ENCODE measurements at regions not wholly inside any gene's neighbourhood (a gene's known extent, or its start where the extent isn't known, plus 50 kb on each side); places are given as distances from the start of the nearest gene placed in this dataset.

DNA sequence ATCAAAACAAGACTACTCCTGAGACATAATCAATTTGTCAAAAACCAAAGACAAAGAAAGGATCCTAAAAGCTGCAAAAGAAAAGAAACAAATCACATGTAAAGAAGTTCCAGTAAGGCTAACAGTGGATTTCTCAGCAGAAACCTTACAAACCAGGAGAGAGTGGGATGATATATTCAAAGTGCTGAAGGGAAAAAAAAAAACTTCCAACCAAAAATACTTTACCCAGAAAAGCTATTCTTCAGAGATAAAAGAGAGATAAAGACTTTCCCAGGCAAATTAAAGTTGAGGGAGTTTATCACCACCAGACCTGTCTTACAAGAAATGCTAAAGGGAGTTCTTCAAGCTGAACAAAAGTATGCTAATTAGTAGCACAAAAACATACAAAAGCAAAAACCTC lies 91.9 kb upstream of the PPP2R5C start:
- no peak overlapping the region for H3K9ac ChIP-seq (ENCODE audit: insufficient read depth in 1 of 2, low read depth in 2 of 2, low read length in 2 of 2)
- H3K4me2 ChIP-seq (ENCODE audit: insufficient read depth, low read length): no peak overlapping the region
- H3K36me3 ChIP-seq (ENCODE audit: control insufficient read depth, insufficient read depth, low read length): no peaks in the 10 kb centered on the region; the same call in 2 of the 3 replicates
- in situ Hi-C loops (cut with MboI) (no loop called here), intact Hi-C loops (cut with micrococcal nuclease) (no loop called here)
- no peaks in the 10 kb centered on the region for H3K79me2 ChIP-seq (ENCODE audit: control insufficient read depth, insufficient read depth, low read length)
- ATAC-seq (no peak), FAIRE-seq (no peak), DNase-seq (ENCODE audit: extremely low read depth in 1 of 4, low spot score in 3 of 4) (no peak)
- no TSS peak for BruUV-seq (replicated peaks)
- H3K4me3 ChIP-seq: no peak overlapping the region
- H3K9me3 ChIP-seq (replicated peaks; ENCODE audit: control insufficient read depth, insufficient read depth, low read depth, low read length): peaks cover 9% of the 10 kb centered on the region
- no peaks in the 10 kb centered on the region for H4K20me1 ChIP-seq (replicated peaks; ENCODE audit: control insufficient read depth, insufficient read depth, low read length)
- H2AFZ ChIP-seq (ENCODE audit: low read depth, low read length): no peak overlapping the region
- POLR2A ChIA-PET: no interaction called here
- no peaks in the 10 kb centered on the region for H3K27me3 ChIP-seq (ENCODE audit: control insufficient read depth in 2 of 2, insufficient read depth in 2 of 2, low read length in 2 of 2)
- no peaks in the 10 kb centered on the region for H3K9me1 ChIP-seq (ENCODE audit: control insufficient read depth, insufficient read depth, low read length)
- CTCF ChIA-PET (ENCODE audit: low intra/inter-chr PET ratio): no interaction called here
- H3K27ac ChIP-seq (ENCODE audit: extremely low read depth, low read depth, low read length): no peak overlapping the region
- H3K4me1 ChIP-seq (replicated peaks in 1 of 2; ENCODE audit: control insufficient read depth in 2 of 2, insufficient read depth in 2 of 2, low read length in 2 of 2): no peaks in the 10 kb centered on the region
- TF ChIP-seq CBX3 (IDR thresholded peaks at IDR 0.05; ENCODE audit: borderline replicate concordance in 1 of 2, low read length in 2 of 2): peak in 1 of 2 experiments; percentile 63; a peak in 1 of 3 replicates
- no peak for TF ChIP-seq ZNF699 (CRISPR knock-in tag; IDR thresholded peaks at IDR 0.05; ENCODE audit: insufficient replicate concordance)
- TF ChIP-seq TRIM24 (IDR thresholded peaks at IDR 0.05): peak; percentile 47 to 60; a peak in 3 of 4 replicates
- TF ChIP-seq, protein P1, sequence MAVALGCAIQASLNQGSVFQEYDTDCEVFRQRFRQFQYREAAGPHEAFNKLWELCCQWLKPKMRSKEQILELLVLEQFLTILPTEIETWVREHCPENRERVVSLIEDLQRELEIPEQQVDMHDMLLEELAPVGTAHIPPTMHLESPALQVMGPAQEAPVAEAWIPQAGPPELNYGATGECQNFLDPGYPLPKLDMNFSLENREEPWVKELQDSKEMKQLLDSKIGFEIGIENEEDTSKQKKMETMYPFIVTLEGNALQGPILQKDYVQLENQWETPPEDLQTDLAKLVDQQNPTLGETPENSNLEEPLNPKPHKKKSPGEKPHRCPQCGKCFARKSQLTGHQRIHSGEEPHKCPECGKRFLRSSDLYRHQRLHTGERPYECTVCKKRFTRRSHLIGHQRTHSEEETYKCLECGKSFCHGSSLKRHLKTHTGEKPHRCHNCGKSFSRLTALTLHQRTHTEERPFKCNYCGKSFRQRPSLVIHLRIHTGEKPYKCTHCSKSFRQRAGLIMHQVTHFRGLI (CRISPR knock-in tag; IDR thresholded peaks at IDR 0.05): no peak
- no peak for TF ChIP-seq POLR3G (IDR thresholded peaks at IDR 0.05; ENCODE audit: extremely low read depth, insufficient read length, insufficient replicate concordance)
- TF ChIP-seq ZNF431 (CRISPR knock-in tag; IDR thresholded peaks at IDR 0.05): no peak
- TF ChIP-seq KAT8 (IDR thresholded peaks at IDR 0.05; ENCODE audit: low read depth): no peak
- TF ChIP-seq, protein P2, sequence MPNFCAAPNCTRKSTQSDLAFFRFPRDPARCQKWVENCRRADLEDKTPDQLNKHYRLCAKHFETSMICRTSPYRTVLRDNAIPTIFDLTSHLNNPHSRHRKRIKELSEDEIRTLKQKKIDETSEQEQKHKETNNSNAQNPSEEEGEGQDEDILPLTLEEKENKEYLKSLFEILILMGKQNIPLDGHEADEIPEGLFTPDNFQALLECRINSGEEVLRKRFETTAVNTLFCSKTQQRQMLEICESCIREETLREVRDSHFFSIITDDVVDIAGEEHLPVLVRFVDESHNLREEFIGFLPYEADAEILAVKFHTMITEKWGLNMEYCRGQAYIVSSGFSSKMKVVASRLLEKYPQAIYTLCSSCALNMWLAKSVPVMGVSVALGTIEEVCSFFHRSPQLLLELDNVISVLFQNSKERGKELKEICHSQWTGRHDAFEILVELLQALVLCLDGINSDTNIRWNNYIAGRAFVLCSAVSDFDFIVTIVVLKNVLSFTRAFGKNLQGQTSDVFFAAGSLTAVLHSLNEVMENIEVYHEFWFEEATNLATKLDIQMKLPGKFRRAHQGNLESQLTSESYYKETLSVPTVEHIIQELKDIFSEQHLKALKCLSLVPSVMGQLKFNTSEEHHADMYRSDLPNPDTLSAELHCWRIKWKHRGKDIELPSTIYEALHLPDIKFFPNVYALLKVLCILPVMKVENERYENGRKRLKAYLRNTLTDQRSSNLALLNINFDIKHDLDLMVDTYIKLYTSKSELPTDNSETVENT (CRISPR knock-in tag; IDR thresholded peaks at IDR 0.05): no peak
- TF ChIP-seq, protein P3, sequence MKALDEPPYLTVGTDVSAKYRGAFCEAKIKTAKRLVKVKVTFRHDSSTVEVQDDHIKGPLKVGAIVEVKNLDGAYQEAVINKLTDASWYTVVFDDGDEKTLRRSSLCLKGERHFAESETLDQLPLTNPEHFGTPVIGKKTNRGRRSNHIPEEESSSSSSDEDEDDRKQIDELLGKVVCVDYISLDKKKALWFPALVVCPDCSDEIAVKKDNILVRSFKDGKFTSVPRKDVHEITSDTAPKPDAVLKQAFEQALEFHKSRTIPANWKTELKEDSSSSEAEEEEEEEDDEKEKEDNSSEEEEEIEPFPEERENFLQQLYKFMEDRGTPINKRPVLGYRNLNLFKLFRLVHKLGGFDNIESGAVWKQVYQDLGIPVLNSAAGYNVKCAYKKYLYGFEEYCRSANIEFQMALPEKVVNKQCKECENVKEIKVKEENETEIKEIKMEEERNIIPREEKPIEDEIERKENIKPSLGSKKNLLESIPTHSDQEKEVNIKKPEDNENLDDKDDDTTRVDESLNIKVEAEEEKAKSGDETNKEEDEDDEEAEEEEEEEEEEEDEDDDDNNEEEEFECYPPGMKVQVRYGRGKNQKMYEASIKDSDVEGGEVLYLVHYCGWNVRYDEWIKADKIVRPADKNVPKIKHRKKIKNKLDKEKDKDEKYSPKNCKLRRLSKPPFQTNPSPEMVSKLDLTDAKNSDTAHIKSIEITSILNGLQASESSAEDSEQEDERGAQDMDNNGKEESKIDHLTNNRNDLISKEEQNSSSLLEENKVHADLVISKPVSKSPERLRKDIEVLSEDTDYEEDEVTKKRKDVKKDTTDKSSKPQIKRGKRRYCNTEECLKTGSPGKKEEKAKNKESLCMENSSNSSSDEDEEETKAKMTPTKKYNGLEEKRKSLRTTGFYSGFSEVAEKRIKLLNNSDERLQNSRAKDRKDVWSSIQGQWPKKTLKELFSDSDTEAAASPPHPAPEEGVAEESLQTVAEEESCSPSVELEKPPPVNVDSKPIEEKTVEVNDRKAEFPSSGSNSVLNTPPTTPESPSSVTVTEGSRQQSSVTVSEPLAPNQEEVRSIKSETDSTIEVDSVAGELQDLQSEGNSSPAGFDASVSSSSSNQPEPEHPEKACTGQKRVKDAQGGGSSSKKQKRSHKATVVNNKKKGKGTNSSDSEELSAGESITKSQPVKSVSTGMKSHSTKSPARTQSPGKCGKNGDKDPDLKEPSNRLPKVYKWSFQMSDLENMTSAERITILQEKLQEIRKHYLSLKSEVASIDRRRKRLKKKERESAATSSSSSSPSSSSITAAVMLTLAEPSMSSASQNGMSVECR (CRISPR knock-in tag; IDR thresholded peaks at IDR 0.05): no peak
- TF ChIP-seq, protein P4, sequence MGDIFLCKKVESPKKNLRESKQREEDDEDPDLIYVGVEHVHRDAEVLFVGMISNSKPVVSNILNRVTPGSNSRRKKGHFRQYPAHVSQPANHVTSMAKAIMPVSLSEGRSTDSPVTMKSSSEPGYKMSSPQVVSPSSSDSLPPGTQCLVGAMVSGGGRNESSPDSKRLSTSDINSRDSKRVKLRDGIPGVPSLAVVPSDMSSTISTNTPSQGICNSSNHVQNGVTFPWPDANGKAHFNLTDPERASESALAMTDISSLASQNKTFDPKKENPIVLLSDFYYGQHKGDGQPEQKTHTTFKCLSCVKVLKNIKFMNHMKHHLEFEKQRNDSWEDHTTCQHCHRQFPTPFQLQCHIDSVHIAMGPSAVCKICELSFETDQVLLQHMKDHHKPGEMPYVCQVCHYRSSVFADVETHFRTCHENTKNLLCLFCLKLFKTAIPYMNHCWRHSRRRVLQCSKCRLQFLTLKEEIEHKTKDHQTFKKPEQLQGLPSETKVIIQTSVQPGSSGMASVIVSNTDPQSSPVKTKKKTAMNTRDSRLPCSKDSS (IDR thresholded peaks at IDR 0.05; ENCODE audit: low read depth, partially characterized antibody): peak; percentile 58
- TF ChIP-seq, protein P5, sequence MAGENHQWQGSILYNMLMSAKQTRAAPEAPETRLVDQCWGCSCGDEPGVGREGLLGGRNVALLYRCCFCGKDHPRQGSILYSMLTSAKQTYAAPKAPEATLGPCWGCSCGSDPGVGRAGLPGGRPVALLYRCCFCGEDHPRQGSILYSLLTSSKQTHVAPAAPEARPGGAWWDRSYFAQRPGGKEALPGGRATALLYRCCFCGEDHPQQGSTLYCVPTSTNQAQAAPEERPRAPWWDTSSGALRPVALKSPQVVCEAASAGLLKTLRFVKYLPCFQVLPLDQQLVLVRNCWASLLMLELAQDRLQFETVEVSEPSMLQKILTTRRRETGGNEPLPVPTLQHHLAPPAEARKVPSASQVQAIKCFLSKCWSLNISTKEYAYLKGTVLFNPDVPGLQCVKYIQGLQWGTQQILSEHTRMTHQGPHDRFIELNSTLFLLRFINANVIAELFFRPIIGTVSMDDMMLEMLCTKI (IDR thresholded peaks at IDR 0.05; ENCODE audit: partially characterized antibody): no peak
- no peak for TF ChIP-seq CC2D1A (IDR thresholded peaks at IDR 0.05)

All from K562 (cell line).